ENCODE measurements at regions not wholly inside any gene's neighbourhood (a gene's known extent, or its start where the extent isn't known, plus 50 kb on each side); places are given as distances from the start of the nearest gene placed in this dataset.

- TF ChIP-seq EZH2 (IDR thresholded peaks at IDR 0.05) (no peak), POLR2AphosphoS5 (IDR thresholded peaks at IDR 0.05; ENCODE audit: borderline replicate concordance, low read depth, low read length) (no peak)
These were observed 239.3 kb downstream of the HAUS1 start for GRCh38 chr18:46343456-46343855.
